GM13977 (cell line): ENCODE measurements at regions not wholly inside any gene's neighbourhood (a gene's known extent, or its start where the extent isn't known, plus 50 kb on each side); places are given as distances from the start of the nearest gene placed in this dataset.

Experiments used
- DNase-seq: peaks from one replicate; pipeline ENCODE4 v3.0.0; 2012; ENCODE audit warnings: low spot score
- CTCF ChIP-seq: IDR thresholded peaks from 2 replicates; pipeline ENCODE4 v1.5.1; 2012; ENCODE audit warnings: mild to moderate bottlenecking, control low read depth; ENCODE audit not compliant: insufficient read depth; ENCODE audit errors: extremely low read depth, missing control alignments
- in situ Hi-C: fragments of 300-500 bp; cut with MboI; formaldehyde crosslinking; loops from one replicate; pipeline ENCODE4 v1.12.0; 2022; ENCODE audit warnings: low sequenced_read_pairs, low pct_unique_long_range_greater_than_20kb, mixed read lengths, inconsistent platforms; ENCODE audit not compliant: unreplicated experiment

GRCh38 chr4:18198653-18199052 is 177.1 kb upstream of the LCORL start:
- in situ Hi-C loops, result no loop called here
- DNase-seq, result no peak
- TF ChIP-seq CTCF, result no peak

GRCh38 chr4:18197467-18197866 is 175.9 kb upstream of the LCORL start:
- in situ Hi-C loops, result no loop called here
- TF ChIP-seq CTCF, result no peak
- no peak for DNase-seq

- TF ChIP-seq CTCF, result no peak
- in situ Hi-C loops, result no loop called here
- DNase-seq, result no peak
Measured at GRCh38 chr4:18194278-18194677, 172.7 kb upstream of the LCORL start.

GRCh38 chr4:18192901-18193300 is 171.3 kb upstream of the LCORL start:
- in situ Hi-C loops, result no loop called here
- no peak for DNase-seq
- TF ChIP-seq CTCF, result no peak

GRCh38 chr4:18185491-18185890 is 163.9 kb upstream of the LCORL start:
- in situ Hi-C loops, result no loop called here
- TF ChIP-seq CTCF, result no peak
- DNase-seq, result no peak

- no peak for TF ChIP-seq CTCF
- in situ Hi-C loops, result no loop called here
Measured at GRCh38 chr4:18180892-18181291, 159.3 kb upstream of the LCORL start.

GRCh38 chr4:18180122-18180521 is 158.6 kb upstream of the LCORL start:
- DNase-seq, result no peak
- TF ChIP-seq CTCF, result no peak
- in situ Hi-C loops, result no loop called here

More at GRCh38 chr4:18180892-18181291, 159.3 kb upstream of the LCORL start:
- DNase-seq, result no peak
